Tibial nerve (tissue), 3 donors: ENCODE measurements at regions not wholly inside any gene's neighbourhood (a gene's known extent, or its start where the extent isn't known, plus 50 kb on each side); places are given as distances from the start of the nearest gene placed in this dataset.

ENCODE experiments used
- POLR2A ChIP-seq, 2 donors: fragments of 450-650 bp; IDR thresholded peaks; one replicate each; pipeline ENCODE4 v1.6.1; 2017; ENCODE audit warnings: antibody characterized with exemption in 2 of 2, mild to moderate bottlenecking in 2 of 2, moderate library complexity in 2 of 2
- TF ChIP-seq, protein P1 (sequence below), 5 experiments: fragments of 200-600 bp in 3 of 5; fragments of 450-650 bp in 2 of 5; sonication (generic) in 3 of 5; IDR thresholded peaks; one replicate each; pipeline ENCODE4 v1.5.1; 2016 to 2019; ENCODE audit warnings: antibody characterized with exemption in 5 of 5, mild to moderate bottlenecking in 3 of 5, moderate library complexity in 2 of 5

DNA sequence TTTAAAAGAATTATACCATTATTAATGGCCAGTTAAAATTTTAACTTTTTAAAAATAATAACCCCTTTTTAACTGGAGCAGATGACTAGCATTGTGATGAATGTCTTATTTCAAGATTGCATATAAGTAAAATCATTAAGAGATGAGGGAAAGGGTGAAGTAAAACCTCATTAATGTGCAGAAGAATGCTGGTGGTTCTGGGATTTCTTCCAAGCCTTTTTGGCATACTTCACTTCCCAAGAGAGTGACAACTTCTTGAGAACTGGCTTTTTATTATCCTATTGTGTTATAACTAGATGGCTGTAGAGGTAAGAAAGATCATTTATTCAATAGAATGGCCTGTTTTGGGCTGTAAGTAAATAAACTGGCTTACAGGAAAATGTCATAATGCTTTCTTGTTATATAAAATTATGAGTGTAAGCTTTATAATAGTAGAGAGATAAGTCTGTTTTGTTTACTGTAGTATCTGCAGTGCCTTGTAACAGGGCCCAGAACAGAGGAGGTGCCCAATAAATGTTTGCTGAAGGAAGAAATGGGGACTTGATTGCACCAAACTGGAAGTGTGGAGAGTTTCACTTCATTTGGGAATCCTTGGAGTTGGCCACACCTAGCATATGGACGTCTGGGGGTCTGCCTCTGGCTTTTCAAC, 242.9 kb upstream of the PITX2 start:
- TF ChIP-seq, protein P1, sequence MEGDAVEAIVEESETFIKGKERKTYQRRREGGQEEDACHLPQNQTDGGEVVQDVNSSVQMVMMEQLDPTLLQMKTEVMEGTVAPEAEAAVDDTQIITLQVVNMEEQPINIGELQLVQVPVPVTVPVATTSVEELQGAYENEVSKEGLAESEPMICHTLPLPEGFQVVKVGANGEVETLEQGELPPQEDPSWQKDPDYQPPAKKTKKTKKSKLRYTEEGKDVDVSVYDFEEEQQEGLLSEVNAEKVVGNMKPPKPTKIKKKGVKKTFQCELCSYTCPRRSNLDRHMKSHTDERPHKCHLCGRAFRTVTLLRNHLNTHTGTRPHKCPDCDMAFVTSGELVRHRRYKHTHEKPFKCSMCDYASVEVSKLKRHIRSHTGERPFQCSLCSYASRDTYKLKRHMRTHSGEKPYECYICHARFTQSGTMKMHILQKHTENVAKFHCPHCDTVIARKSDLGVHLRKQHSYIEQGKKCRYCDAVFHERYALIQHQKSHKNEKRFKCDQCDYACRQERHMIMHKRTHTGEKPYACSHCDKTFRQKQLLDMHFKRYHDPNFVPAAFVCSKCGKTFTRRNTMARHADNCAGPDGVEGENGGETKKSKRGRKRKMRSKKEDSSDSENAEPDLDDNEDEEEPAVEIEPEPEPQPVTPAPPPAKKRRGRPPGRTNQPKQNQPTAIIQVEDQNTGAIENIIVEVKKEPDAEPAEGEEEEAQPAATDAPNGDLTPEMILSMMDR (IDR thresholded peaks at IDR 0.05), result no peak
- TF ChIP-seq POLR2A (IDR thresholded peaks at IDR 0.05), result no peak
